ENCODE measurements at regions not wholly inside any gene's neighbourhood (a gene's known extent, or its start where the extent isn't known, plus 50 kb on each side); places are given as distances from the start of the nearest gene placed in this dataset.

GRCh38 chr1:232123775-232124659 lies 497.4 kb downstream of the DISC1 start:
- Histone ChIP-seq H3K4me1 (replicated peaks in 1 of 4; ENCODE audit: control insufficient read depth in 3 of 4, insufficient read depth in 4 of 4, low read length in 3 of 4) (peaks cover 3 to 18% (median 10%) of the 10 kb centered on the region in 4 experiments; a peak in 5 of 7 replicates), H3K23me2 (ENCODE audit: low read depth, low read length) (peaks cover 4% of the 10 kb centered on the region; the same call in 1 of the 2 replicates), H3K56ac (replicated peaks; ENCODE audit: insufficient read length, low read depth, low read length) (no peak overlapping the region), H3K9me3 (ENCODE audit: insufficient read depth in 2 of 2, low read depth in 1 of 2, low read length in 1 of 2) (no peaks in the 10 kb centered on the region), H2BK5ac (ENCODE audit: low read depth, low read length) (peak overlapping the region; percentile 85), H4K5ac (ENCODE audit: insufficient read length, low read depth, low read length) (peak overlapping the region; percentile 86), H2BK12ac (ENCODE audit: low read depth, low read length) (no peak overlapping the region), H2AFZ (ENCODE audit: low read length) (no peak overlapping the region), H3K27ac (ENCODE audit: low read depth, low read length) (no peak overlapping the region), H2BK20ac (ENCODE audit: low read length) (no peak overlapping the region), H3K4ac (replicated peaks; ENCODE audit: insufficient read length, low read depth, low read length) (peak overlapping the region; percentile 69), H3K23ac (ENCODE audit: insufficient read length) (no peak overlapping the region), H3K14ac (ENCODE audit: insufficient read length) (no peak overlapping the region), H3K79me1 (ENCODE audit: low read depth, low read length) (no peaks in the 10 kb centered on the region), H2AK5ac (ENCODE audit: low read depth, low read length) (no peak overlapping the region), H3K36me3 (ENCODE audit: control insufficient read depth in 2 of 4, insufficient read depth in 4 of 4, low read length in 3 of 4) (peaks cover 0 to 42% (median 9%) of the 10 kb centered on the region in 4 experiments; a peak in 3 of 8 replicates), H4K8ac (ENCODE audit: extremely low read depth, insufficient read depth, low read length) (no peak overlapping the region), H3K27me3 (replicated peaks in 1 of 4; ENCODE audit: control insufficient read depth in 3 of 4, extremely low read depth in 1 of 4, insufficient read depth in 3 of 4, low read length in 3 of 4) (no peaks in the 10 kb centered on the region), H3K4me2 (ENCODE audit: insufficient read depth in 1 of 2, low read depth in 2 of 2, low read length in 2 of 2) (peak overlapping the region; percentile 63 to 79), H3K9ac (replicated peaks in 1 of 4; ENCODE audit: extremely low read depth in 1 of 4, low read depth in 3 of 4, low read length in 3 of 4) (peak overlapping the region in 1 of 4 experiments; percentile 10; a peak in 3 of 7 replicates), H2BK120ac (replicated peaks; ENCODE audit: low read depth, low read length) (peak overlapping the region; percentile 78), H4K20me1 (replicated peaks in 1 of 2; ENCODE audit: control insufficient read depth in 1 of 2, insufficient read depth in 2 of 2, low read length in 2 of 2) (peaks cover 12 to 22% of the 10 kb centered on the region in 2 experiments), H3K4me3 (ENCODE audit: extremely low read depth in 1 of 4, insufficient read depth in 2 of 4, low read depth in 3 of 4, low read length in 4 of 4) (peak overlapping the region; percentile 55 to 75 (median 66)), H2BK15ac (ENCODE audit: low read length) (no peak overlapping the region), H4K91ac (replicated peaks; ENCODE audit: insufficient read length, low read length) (no peak overlapping the region), H3K18ac (ENCODE audit: extremely low read depth, low read length) (peak overlapping the region; percentile 87; the same call in 1 of the 2 replicates), H3K79me2 (ENCODE audit: control insufficient read depth in 1 of 2, insufficient read depth in 2 of 2, low read length in 2 of 2) (peaks cover 31 to 78% of the 10 kb centered on the region in 2 experiments)
- 1% methylated on average over 8 of the region's 9 CpGs; no CpG with 5 or more reads in 1 of the 2 experiments for WGBS, 2 experiments (ENCODE audit: extremely low coverage in 1 of 2, insufficient coverage in 1 of 2, insufficient read length in 1 of 2, insufficient replicate concordance in 2 of 2, low coverage in 1 of 2, low lambda C conversion rate in 2 of 2, missing lambda C conversion rate in 1 of 2)
- FAIRE-seq: peak; percentile 84
- CTCF ChIA-PET (ENCODE audit: partially characterized antibody): no interaction called here
- no peak for DNase-seq (ENCODE audit: low read depth in 1 of 2, low spot score in 2 of 2)
- TF ChIP-seq JUND (IDR thresholded peaks at IDR 0.05; ENCODE audit: low read length): peak; percentile 45; the same call in 1 of the 2 replicates
- peak; percentile 96 for TF ChIP-seq TEAD4 (IDR thresholded peaks at IDR 0.05; ENCODE audit: low read depth, low read length)
- no peak for TF ChIP-seq FOSL1 (IDR thresholded peaks at IDR 0.05; ENCODE audit: insufficient read depth, low read depth, low read length)
- TF ChIP-seq USF2 (IDR thresholded peaks at IDR 0.05; ENCODE audit: low read length): no peak
- 0 out of 3 replicates have a peak, but pooled peaks of 1 of the 2 experiments have one; percentile 37 for TF ChIP-seq POLR2A (IDR thresholded peaks at IDR 0.05; ENCODE audit: control extremely low read depth in 1 of 2, low read depth in 2 of 2, low read length in 2 of 2)
- TF ChIP-seq CREB1 (IDR thresholded peaks at IDR 0.05): no peak
- TF ChIP-seq KDM1A (IDR thresholded peaks at IDR 0.05; ENCODE audit: borderline replicate concordance, low read length): no peak
- TF ChIP-seq SIN3A (conservative IDR thresholded peaks at IDR 0.05 in 1 of 2, IDR thresholded peaks at IDR 0.05 in 1 of 2; ENCODE audit: low read depth in 1 of 2, low read length in 2 of 2): peak; percentile 66 to 82
- peak; percentile 30; the same call in 1 of the 2 replicates for TF ChIP-seq POLR2AphosphoS5 (IDR thresholded peaks at IDR 0.05; ENCODE audit: low read depth, low read length)
- POLR2A ChIA-PET (ENCODE audit: partially characterized antibody): interaction anchor here (2.9 to 11.2 kb wide), 2 partner anchors 8 to 11 kb away, joined by 14 to 126 read pairs; no protein-coding TSS in a partner anchor

Measured in H1 (cell line).